CD4-positive, alpha-beta T cell (primary cell): ENCODE measurements at regions not wholly inside any gene's neighbourhood (a gene's known extent, or its start where the extent isn't known, plus 50 kb on each side); places are given as distances from the start of the nearest gene placed in this dataset.

Experiments used
- ATAC-seq: fragments of 200-7000 bp; cut with Tn5 transposase; one replicate; pipeline ENCODE4 v1.10.0; 2022; ENCODE audit warnings: mild to moderate bottlenecking; ENCODE audit not compliant: poor library complexity
- CTCF ChIA-PET: fragments of 350-600 bp; sonication (Branson Sonifier 250); formaldehyde crosslinking; loops from one replicate; lab custom pipeline; 2021; ENCODE audit warnings: antibody characterized with exemption, inconsistent platforms; lab: Charles Lee
- POLR2A ChIA-PET: fragments of 350-600 bp; sonication (Branson Sonifier 250); formaldehyde crosslinking; loops from one replicate; lab custom pipeline; 2021; ENCODE audit warnings: antibody characterized with exemption, inconsistent platforms; lab: Charles Lee
- DNase-seq, 14 experiments: peaks; one replicate each; pipeline ENCODE4 v3.0.0-alpha.2; 2013 to 2020; ENCODE audit warnings: mixed read lengths in 2 of 14
- H3K27ac ChIP-seq, 2 donors: one replicate each; pipeline versions ENCODE4 v1.5.1 to v1.7.0; 2013; ENCODE audit warnings: low read length in 2 of 2, low read depth in 1 of 2, mild to moderate bottlenecking in 1 of 2
- H3K27me3 ChIP-seq, 2 experiments: 1 replicate in 1 of 2; 2 replicates in 1 of 2; pipeline versions ENCODE4 v1.6.1 to v1.7.0; 2013; ENCODE audit warnings: low read length in 2 of 2, control low read depth in 1 of 2, mild to moderate bottlenecking in 1 of 2, moderate library complexity in 1 of 2; ENCODE audit not compliant: insufficient read depth in 2 of 2, control insufficient read depth in 1 of 2
- H3K36me3 ChIP-seq: one replicate; pipeline ENCODE4 v1.6.1; 2013; ENCODE audit warnings: low read length, control low read depth; ENCODE audit not compliant: insufficient read depth
- H3K4me1 ChIP-seq: one replicate; pipeline ENCODE4 v1.6.1; 2013; ENCODE audit warnings: low read length, control low read depth; ENCODE audit not compliant: insufficient read depth
- H3K4me3 ChIP-seq: one replicate; pipeline ENCODE4 v1.5.1; 2013; ENCODE audit warnings: mild to moderate bottlenecking, low read length, moderate library complexity
- H3K9me3 ChIP-seq, 2 experiments: 1 replicate in 1 of 2; 2 replicates in 1 of 2; pipeline versions ENCODE4 v1.6.1 to v1.7.0; 2013; ENCODE audit warnings: low read length in 2 of 2, mild to moderate bottlenecking in 2 of 2, control low read depth in 1 of 2, moderate library complexity in 1 of 2; ENCODE audit not compliant: control insufficient read depth in 1 of 2, insufficient read depth in 1 of 2
- H3K27ac Mint-ChIP-seq: one replicate; pipeline ENCODE4 v1.8.0; 2020; ENCODE audit warnings: mixed read lengths
- H3K27me3 Mint-ChIP-seq: one replicate; pipeline ENCODE4 v1.8.0; 2021; ENCODE audit warnings: mixed read lengths
- H3K36me3 Mint-ChIP-seq: one replicate; pipeline ENCODE4 v1.8.0; 2021; ENCODE audit warnings: low read depth, mixed read lengths
- H3K4me1 Mint-ChIP-seq: one replicate; pipeline ENCODE4 v1.8.0; 2021; ENCODE audit warnings: low read depth, mixed read lengths
- H3K4me3 Mint-ChIP-seq: one replicate; pipeline ENCODE4 v1.8.0; 2020; ENCODE audit warnings: mild to moderate bottlenecking, mixed read lengths
- H3K9me3 Mint-ChIP-seq: one replicate; pipeline ENCODE4 v1.8.0; 2020; ENCODE audit warnings: mixed read lengths
- CTCF ChIP-seq: fragments of 200-600 bp; IDR thresholded peaks from one replicate; pipeline ENCODE4 v1.8.0; 2022; ENCODE audit warnings: antibody characterized with exemption, mild to moderate bottlenecking
- intact Hi-C, 2 experiments: fragments of 100-400 bp; cut with DNase I in 1 of 2; cut with micrococcal nuclease in 1 of 2; formaldehyde crosslinking; loops; one replicate each; pipeline versions ENCODE4 v1.15.1 to v1.9.0; 2023 to 2025; cut with DNase I, micrococcal nuclease

- DNase-seq (peak in 1 of 14 experiments; percentile 4), ATAC-seq (no peak)
- Mint-ChIP-seq H3K27me3 (no peaks in the 10 kb centered on the region), H3K27ac (no peak overlapping the region), H3K36me3 (no peaks in the 10 kb centered on the region), H3K9me3 (peaks cover 10% of the 10 kb centered on the region), H3K4me1 (no peaks in the 10 kb centered on the region), H3K4me3 (no peak overlapping the region)
- Histone ChIP-seq H3K27ac (no peak overlapping the region), H3K4me1 (no peaks in the 10 kb centered on the region), H3K36me3 (no peaks in the 10 kb centered on the region), H3K4me3 (no peak overlapping the region), H3K27me3 (no peaks in the 10 kb centered on the region), H3K9me3 (peaks cover 0 to 14% of the 10 kb centered on the region in 2 experiments)
- no peak for TF ChIP-seq CTCF
- ChIA-PET CTCF (no interaction called here), POLR2A (no interaction called here)
- intact Hi-C loops: no loop called here
Measured at GRCh38 chr3:164477403-164477802, 600.9 kb downstream of the SI start.

DNA sequence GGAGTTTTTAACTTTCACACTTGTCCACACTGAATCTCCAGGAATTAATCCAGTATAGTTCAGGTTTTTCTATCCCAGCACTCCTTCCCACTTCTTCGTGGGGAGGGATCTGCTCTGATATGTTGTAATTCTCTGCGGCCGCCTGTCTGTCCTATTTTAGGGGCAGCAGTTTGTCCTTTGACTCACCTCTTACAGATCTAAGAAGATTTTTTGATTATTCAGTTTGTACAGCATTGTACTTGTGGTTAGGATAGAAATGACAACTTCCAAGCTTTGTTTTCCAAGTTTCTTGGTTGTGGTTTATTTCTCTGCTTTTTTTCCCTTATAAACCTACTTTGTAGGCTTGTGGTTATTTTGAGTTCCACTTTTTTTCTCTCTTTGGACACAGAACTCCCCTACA, 601.7 kb downstream of the SI start:
- Mint-ChIP-seq H3K27ac (no peak overlapping the region), H3K27me3 (no peaks in the 10 kb centered on the region), H3K4me1 (no peaks in the 10 kb centered on the region), H3K9me3 (peaks cover 10% of the 10 kb centered on the region), H3K36me3 (no peaks in the 10 kb centered on the region), H3K4me3 (no peak overlapping the region)
- Histone ChIP-seq H3K4me1 (no peaks in the 10 kb centered on the region), H3K27ac (no peak overlapping the region), H3K27me3 (no peaks in the 10 kb centered on the region), H3K36me3 (no peaks in the 10 kb centered on the region), H3K9me3 (peaks cover 0 to 14% of the 10 kb centered on the region in 2 experiments), H3K4me3 (no peak overlapping the region)
- intact Hi-C loops: no loop called here
- no peak for TF ChIP-seq CTCF
- ChIA-PET POLR2A (no interaction called here), CTCF (no interaction called here)
- DNase-seq (no peak), ATAC-seq (no peak)

GRCh38 chr3:164470471-164470870, 607.8 kb downstream of the SI start:
- DNase-seq (no peak), ATAC-seq (no peak)
- H3K4me3 Mint-ChIP-seq: no peak overlapping the region
- no peak overlapping the region for H3K27ac ChIP-seq
- no peaks in the 10 kb centered on the region for H3K27me3 Mint-ChIP-seq
- TF ChIP-seq CTCF: no peak
- H3K4me1 Mint-ChIP-seq: no peaks in the 10 kb centered on the region
- no peaks in the 10 kb centered on the region for H3K4me1 ChIP-seq
- ChIA-PET POLR2A (no interaction called here), CTCF (no interaction called here)
- H3K4me3 ChIP-seq: no peak overlapping the region
- intact Hi-C loops: no loop called here
- no peaks in the 10 kb centered on the region for H3K27me3 ChIP-seq
- H3K9me3 Mint-ChIP-seq: peaks cover 12% of the 10 kb centered on the region
- peaks cover 0 to 5% of the 10 kb centered on the region in 2 experiments for H3K9me3 ChIP-seq
- no peak overlapping the region for H3K27ac Mint-ChIP-seq
- H3K36me3 ChIP-seq: no peaks in the 10 kb centered on the region
- H3K36me3 Mint-ChIP-seq: no peaks in the 10 kb centered on the region
